ENCODE measurements at regions not wholly inside any gene's neighbourhood (a gene's known extent, or its start where the extent isn't known, plus 50 kb on each side); places are given as distances from the start of the nearest gene placed in this dataset.

GRCh38 chrY:16486696-16487215 is 1393.3 kb downstream of the CDY2B start:
- TF ChIP-seq CTCF (IDR thresholded peaks at IDR 0.05) (no peak), EZH2 (IDR thresholded peaks at IDR 0.05; ENCODE audit: borderline replicate concordance, insufficient read depth, low read depth, low read length, poor library complexity, severe bottlenecking) (no peak)
